Muscle layer of colon (tissue), 2 donors: ENCODE measurements at regions not wholly inside any gene's neighbourhood (a gene's known extent, or its start where the extent isn't known, plus 50 kb on each side); places are given as distances from the start of the nearest gene placed in this dataset.

Experiments
- H3K27ac ChIP-seq: one replicate; pipeline ENCODE4 v1.7.0; 2013; ENCODE audit warnings: low read depth, mild to moderate bottlenecking, low read length, moderate library complexity
- H3K27me3 ChIP-seq, 2 donors: one replicate each; pipeline ENCODE4 v1.7.0; 2013; ENCODE audit warnings: low read length in 2 of 2, mild to moderate bottlenecking in 2 of 2; ENCODE audit not compliant: insufficient read depth in 2 of 2, control insufficient read depth in 1 of 2
- H3K36me3 ChIP-seq: one replicate; pipeline ENCODE4 v1.7.0; 2013; ENCODE audit warnings: mild to moderate bottlenecking, low read length; ENCODE audit not compliant: insufficient read depth
- H3K4me1 ChIP-seq: one replicate; pipeline ENCODE4 v1.7.0; 2013; ENCODE audit warnings: mild to moderate bottlenecking, low read length; ENCODE audit not compliant: insufficient read depth
- H3K4me3 ChIP-seq, 2 donors: one replicate each; pipeline ENCODE4 v1.7.0; 2013; ENCODE audit warnings: low read length in 2 of 2, low read depth in 1 of 2, mild to moderate bottlenecking in 1 of 2, moderate library complexity in 1 of 2
- H3K9ac ChIP-seq: one replicate; pipeline ENCODE4 v1.7.0; 2013; ENCODE audit warnings: low read length
- H3K9me3 ChIP-seq: one replicate; pipeline ENCODE4 v1.7.0; 2013; ENCODE audit warnings: mild to moderate bottlenecking, low read length
- donor health status: abdominal sarcoma.
- donor health status: Adenocarcinoma of cecum.

DNA sequence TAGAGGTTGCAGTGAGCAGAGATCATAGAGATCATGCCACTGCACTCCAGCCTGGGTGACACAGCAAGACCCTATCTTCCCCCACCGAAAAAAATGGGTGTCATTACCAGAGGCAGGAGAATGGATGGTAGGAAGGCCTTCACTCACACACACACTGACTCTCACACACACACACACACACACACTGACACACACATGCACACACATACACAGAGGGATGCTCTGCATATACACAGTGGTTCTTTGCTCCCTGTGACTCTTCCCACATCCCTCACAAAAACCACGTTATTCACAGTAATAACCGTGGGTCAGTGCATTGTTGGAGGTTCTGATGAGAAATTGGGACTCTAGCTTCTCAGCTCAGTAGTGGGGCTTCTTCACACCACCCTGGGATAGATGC, 300.2 kb upstream of the N4BP1 start:
- H3K4me3 ChIP-seq, result no peak overlapping the region
- H3K9me3 ChIP-seq, result no peaks in the 10 kb centered on the region

GRCh38 chr16:48909231-48909630, 299.3 kb upstream of the N4BP1 start:
- Histone ChIP-seq H3K9ac (no peak overlapping the region), H3K4me1 (no peaks in the 10 kb centered on the region), H3K27me3 (no peaks in the 10 kb centered on the region), H3K4me3 (no peak overlapping the region), H3K27ac (no peak overlapping the region), H3K9me3 (no peaks in the 10 kb centered on the region), H3K36me3 (no peaks in the 10 kb centered on the region)

More for the DNA sequence above, 300.2 kb upstream of the N4BP1 start:
- no peaks in the 10 kb centered on the region for H3K27me3 ChIP-seq
- H3K4me1 ChIP-seq, result no peaks in the 10 kb centered on the region
- H3K9ac ChIP-seq, result no peak overlapping the region
- H3K27ac ChIP-seq, result no peak overlapping the region
- no peaks in the 10 kb centered on the region for H3K36me3 ChIP-seq

GRCh38 chr16:48907906-48908634, 298.1 kb upstream of the N4BP1 start:
- Histone ChIP-seq H3K4me1 (no peaks in the 10 kb centered on the region), H3K4me3 (no peak overlapping the region), H3K36me3 (no peaks in the 10 kb centered on the region), H3K9me3 (no peaks in the 10 kb centered on the region), H3K27me3 (no peaks in the 10 kb centered on the region), H3K27ac (no peak overlapping the region), H3K9ac (no peak overlapping the region)

GRCh38 chr16:48905632-48906505, 295.9 kb upstream of the N4BP1 start:
- H3K27me3 ChIP-seq, result no peaks in the 10 kb centered on the region
- H3K9ac ChIP-seq, result no peak overlapping the region
- H3K4me3 ChIP-seq, result no peak overlapping the region
- no peaks in the 10 kb centered on the region for H3K4me1 ChIP-seq
- H3K36me3 ChIP-seq, result no peaks in the 10 kb centered on the region
- no peak overlapping the region for H3K27ac ChIP-seq
- H3K9me3 ChIP-seq, result no peaks in the 10 kb centered on the region

DNA sequence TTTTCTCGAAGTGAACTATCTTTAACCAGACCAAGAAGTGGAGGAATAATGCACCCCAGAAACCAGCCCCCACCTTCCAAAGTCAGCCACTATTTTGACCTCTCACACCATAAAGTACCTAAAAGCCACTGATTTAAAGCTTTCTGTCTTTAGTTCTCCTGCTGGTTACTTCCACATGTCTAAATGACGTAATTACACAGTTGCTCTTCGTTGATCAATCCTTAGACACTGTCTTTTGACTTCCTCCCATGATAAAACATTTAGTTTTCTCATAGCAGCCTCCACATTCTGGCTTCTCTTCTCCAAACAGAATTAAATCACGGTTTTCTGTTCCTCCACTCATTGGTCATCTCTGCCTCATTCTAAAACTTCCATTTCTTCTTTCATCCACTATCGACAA, 294.4 kb upstream of the N4BP1 start:
- Histone ChIP-seq H3K27me3 (no peaks in the 10 kb centered on the region), H3K27ac (no peak overlapping the region), H3K36me3 (no peaks in the 10 kb centered on the region), H3K4me3 (no peak overlapping the region), H3K9me3 (no peaks in the 10 kb centered on the region), H3K9ac (no peak overlapping the region), H3K4me1 (no peaks in the 10 kb centered on the region)

DNA sequence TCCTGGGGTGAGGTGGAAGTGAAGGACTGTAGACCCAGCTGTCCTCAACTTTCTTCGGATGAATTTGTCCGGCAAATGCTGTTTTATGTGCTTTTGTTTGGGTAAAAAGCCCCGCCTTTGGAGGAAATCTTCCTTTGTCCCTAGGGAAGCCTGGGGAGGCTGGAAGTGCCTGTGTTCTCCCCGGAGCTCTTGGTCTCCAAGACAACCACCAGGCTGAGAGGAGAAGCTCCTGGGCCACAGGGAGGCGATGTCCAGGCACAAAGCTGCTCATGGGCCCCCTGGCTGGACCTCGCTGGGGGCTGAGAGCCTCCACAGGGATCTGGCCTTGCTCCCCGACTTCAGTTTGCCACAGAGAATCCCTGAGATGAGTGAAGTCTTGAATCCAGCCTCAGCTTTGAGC, 293.1 kb upstream of the N4BP1 start:
- Histone ChIP-seq H3K4me1 (no peaks in the 10 kb centered on the region), H3K27me3 (no peaks in the 10 kb centered on the region), H3K9ac (no peak overlapping the region), H3K9me3 (no peaks in the 10 kb centered on the region), H3K27ac (no peak overlapping the region), H3K4me3 (no peak overlapping the region), H3K36me3 (no peaks in the 10 kb centered on the region)

DNA sequence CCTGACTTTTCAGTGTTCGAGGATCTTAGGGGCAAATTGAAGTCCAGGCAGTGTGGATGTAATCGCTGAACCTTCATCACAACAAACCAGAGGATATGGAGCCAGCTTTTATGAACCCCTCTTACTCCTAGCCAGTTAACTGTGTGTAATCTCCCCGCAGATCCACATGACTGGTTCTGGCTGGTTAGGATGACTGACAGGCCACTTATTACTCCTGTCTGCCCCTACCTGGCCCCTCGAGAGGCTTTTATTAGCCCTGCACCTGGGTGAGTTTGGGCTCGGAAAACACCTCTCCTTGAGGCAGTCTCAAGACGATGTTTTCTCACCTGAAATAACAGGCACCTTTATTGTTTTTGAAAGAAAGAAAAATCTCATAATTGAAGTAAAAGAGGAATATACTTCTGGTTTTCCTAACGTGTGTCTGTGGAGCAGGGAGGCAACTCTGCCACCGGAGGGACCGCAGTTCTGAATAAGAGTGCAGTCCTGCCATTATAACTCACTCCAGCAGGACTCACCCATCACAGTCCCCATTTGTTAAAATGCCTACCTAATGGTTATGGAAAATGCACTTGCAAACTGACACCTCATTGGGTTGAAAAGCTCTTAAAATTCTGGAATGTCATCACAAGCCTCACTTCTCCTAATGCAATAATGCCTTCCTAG, 291.9 kb upstream of the N4BP1 start:
- Histone ChIP-seq H3K27me3 (no peaks in the 10 kb centered on the region), H3K9me3 (no peaks in the 10 kb centered on the region)

DNA sequence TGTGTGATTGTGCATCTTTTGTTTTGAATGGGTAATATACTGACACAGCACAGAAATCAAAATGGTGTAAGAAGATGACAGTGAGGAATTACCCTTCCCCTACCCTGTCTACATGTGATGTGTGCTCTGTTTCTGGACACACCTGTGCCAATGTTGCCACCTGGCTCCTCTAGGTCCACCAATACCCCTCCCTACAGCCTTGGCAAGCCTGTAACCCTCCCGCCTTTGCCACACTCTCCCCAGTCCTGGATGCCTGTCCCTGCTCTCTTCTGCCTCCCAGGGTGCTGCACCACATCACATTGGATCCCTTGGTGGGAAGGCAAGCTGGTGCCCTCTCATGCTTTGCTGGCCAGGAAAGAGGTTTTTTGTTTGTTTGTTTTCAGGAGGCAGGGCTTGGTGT, 289.5 kb upstream of the N4BP1 start:
- Histone ChIP-seq H3K27me3 (no peaks in the 10 kb centered on the region), H3K36me3 (no peaks in the 10 kb centered on the region), H3K4me1 (no peaks in the 10 kb centered on the region), H3K4me3 (no peak overlapping the region), H3K9me3 (no peaks in the 10 kb centered on the region), H3K27ac (no peak overlapping the region), H3K9ac (no peak overlapping the region)

More for the DNA sequence above, 291.9 kb upstream of the N4BP1 start:
- H3K36me3 ChIP-seq, result no peaks in the 10 kb centered on the region
- H3K4me3 ChIP-seq, result no peak overlapping the region
- no peak overlapping the region for H3K27ac ChIP-seq
- H3K4me1 ChIP-seq, result no peaks in the 10 kb centered on the region
- no peak overlapping the region for H3K9ac ChIP-seq

GRCh38 chr16:48897698-48898205, 287.8 kb upstream of the N4BP1 start:
- H3K27ac ChIP-seq, result no peak overlapping the region
- H3K27me3 ChIP-seq, result no peaks in the 10 kb centered on the region

GRCh38 chr16:48895142-48895541, 285.2 kb upstream of the N4BP1 start:
- no peaks in the 10 kb centered on the region for H3K9me3 ChIP-seq
- no peaks in the 10 kb centered on the region for H3K4me1 ChIP-seq
- H3K4me3 ChIP-seq, result no peak overlapping the region
- H3K27ac ChIP-seq, result no peak overlapping the region
- H3K36me3 ChIP-seq, result no peaks in the 10 kb centered on the region
- H3K27me3 ChIP-seq, result no peaks in the 10 kb centered on the region
- H3K9ac ChIP-seq, result no peak overlapping the region

More at GRCh38 chr16:48897698-48898205, 287.8 kb upstream of the N4BP1 start:
- H3K4me1 ChIP-seq, result no peaks in the 10 kb centered on the region
- no peaks in the 10 kb centered on the region for H3K36me3 ChIP-seq
- no peak overlapping the region for H3K9ac ChIP-seq
- H3K4me3 ChIP-seq, result no peak overlapping the region
- H3K9me3 ChIP-seq, result no peaks in the 10 kb centered on the region

DNA sequence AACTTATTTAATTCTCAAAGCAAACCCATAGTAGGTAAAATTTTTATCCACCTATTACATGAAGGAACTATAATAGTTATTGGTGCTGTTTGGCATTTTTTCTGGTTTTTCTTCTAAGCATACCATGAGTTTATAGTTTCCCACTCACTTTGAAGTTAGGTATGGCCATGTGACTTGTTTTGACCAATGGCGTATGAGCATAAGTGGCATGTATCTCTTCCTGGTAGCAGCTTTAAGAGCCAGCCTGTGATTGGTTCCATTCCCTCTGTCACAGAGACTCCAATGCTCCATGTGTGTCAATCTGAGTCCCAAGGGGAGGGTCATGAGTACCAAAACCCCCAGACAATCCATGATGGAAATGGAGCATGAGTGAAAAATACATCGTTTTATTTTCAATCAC, 282.9 kb upstream of the N4BP1 start:
- no peaks in the 10 kb centered on the region for H3K4me1 ChIP-seq
- H3K27me3 ChIP-seq, result peaks cover 0 to 4% of the 10 kb centered on the region in 2 donors
- no peaks in the 10 kb centered on the region for H3K9me3 ChIP-seq
- no peak overlapping the region for H3K27ac ChIP-seq
- H3K36me3 ChIP-seq, result no peaks in the 10 kb centered on the region
- no peak overlapping the region for H3K4me3 ChIP-seq
- no peak overlapping the region for H3K9ac ChIP-seq
